ENCODE measurements at regions not wholly inside any gene's neighbourhood (a gene's known extent, or its start where the extent isn't known, plus 50 kb on each side); places are given as distances from the start of the nearest gene placed in this dataset.
A peak's percentile ranks its signal among the peaks of the same experiment; 100 is the strongest.

GRCh38 chr13:68174893-68175292 lies 944.8 kb upstream of the PCDH9 start:
- H3K4me3 ChIP-seq (ENCODE audit: low read length): no peak overlapping the region
- no peaks in the 10 kb centered on the region for H3K79me2 ChIP-seq (ENCODE audit: low read length)
- H2AFZ ChIP-seq (ENCODE audit: low read depth, low read length): no peak overlapping the region
- no peak overlapping the region for H3K27ac ChIP-seq (ENCODE audit: low read length)
- H3K9ac ChIP-seq (ENCODE audit: low read length): no peak overlapping the region
- H3K4me1 ChIP-seq (ENCODE audit: low read length): peaks cover 13% of the 10 kb centered on the region
- H3K27me3 ChIP-seq (ENCODE audit: low read depth, low read length): no peaks in the 10 kb centered on the region
- H3K4me2 ChIP-seq (ENCODE audit: low read length): no peak overlapping the region
- no peak for TF ChIP-seq CTCF (IDR thresholded peaks at IDR 0.05; ENCODE audit: low read depth, low read length)
- no peak for TF ChIP-seq EZH2phosphoT487 (IDR thresholded peaks at IDR 0.05; ENCODE audit: low read depth)
- H4K20me1 ChIP-seq (ENCODE audit: insufficient read depth, low read length): no peaks in the 10 kb centered on the region
- H3K9me3 ChIP-seq (ENCODE audit: insufficient read depth, low read length): no peaks in the 10 kb centered on the region
- no peaks in the 10 kb centered on the region for H3K36me3 ChIP-seq (replicated peaks; ENCODE audit: low read depth, low read length)

- H3K4me3 ChIP-seq (ENCODE audit: low read length): no peak overlapping the region
- no peaks in the 10 kb centered on the region for H3K36me3 ChIP-seq (replicated peaks; ENCODE audit: low read depth, low read length)
- no peak overlapping the region for H3K9ac ChIP-seq (ENCODE audit: low read length)
- no peak for TF ChIP-seq CTCF (IDR thresholded peaks at IDR 0.05; ENCODE audit: low read depth, low read length)
- TF ChIP-seq EZH2phosphoT487 (IDR thresholded peaks at IDR 0.05; ENCODE audit: low read depth): no peak
- H3K4me2 ChIP-seq (ENCODE audit: low read length): peak overlapping the region; percentile 20; the same call in 1 of the 2 replicates
- peaks cover 13% of the 10 kb centered on the region for H3K4me1 ChIP-seq (ENCODE audit: low read length)
- H3K27me3 ChIP-seq (ENCODE audit: low read depth, low read length): no peaks in the 10 kb centered on the region
- no peaks in the 10 kb centered on the region for H3K9me3 ChIP-seq (ENCODE audit: insufficient read depth, low read length)
- no peaks in the 10 kb centered on the region for H4K20me1 ChIP-seq (ENCODE audit: insufficient read depth, low read length)
- no peak overlapping the region for H2AFZ ChIP-seq (ENCODE audit: low read depth, low read length)
- no peak overlapping the region for H3K27ac ChIP-seq (ENCODE audit: low read length)
- no peaks in the 10 kb centered on the region for H3K79me2 ChIP-seq (ENCODE audit: low read length)
These were observed 943.0 kb upstream of the PCDH9 start for GRCh38 chr13:68173111-68173510.

- H3K36me3 ChIP-seq (replicated peaks; ENCODE audit: low read depth, low read length): no peaks in the 10 kb centered on the region
These were observed 940.8 kb upstream of the PCDH9 start for GRCh38 chr13:68170961-68171360.

GRCh38 chr13:68168448-68168847 lies 938.3 kb upstream of the PCDH9 start:
- no peak overlapping the region for H3K4me3 ChIP-seq (ENCODE audit: low read length)
- no peak overlapping the region for H3K4me2 ChIP-seq (ENCODE audit: low read length)
- no peak overlapping the region for H3K9ac ChIP-seq (ENCODE audit: low read length)
- H3K79me2 ChIP-seq (ENCODE audit: low read length): no peaks in the 10 kb centered on the region
- no peaks in the 10 kb centered on the region for H3K36me3 ChIP-seq (replicated peaks; ENCODE audit: low read depth, low read length)
- H3K9me3 ChIP-seq (ENCODE audit: insufficient read depth, low read length): no peaks in the 10 kb centered on the region
- TF ChIP-seq CTCF (IDR thresholded peaks at IDR 0.05; ENCODE audit: low read depth, low read length): no peak
- no peak for TF ChIP-seq EZH2phosphoT487 (IDR thresholded peaks at IDR 0.05; ENCODE audit: low read depth)
- H3K4me1 ChIP-seq (ENCODE audit: low read length): peaks cover 9% of the 10 kb centered on the region
- H3K27ac ChIP-seq (ENCODE audit: low read length): no peak overlapping the region
- no peaks in the 10 kb centered on the region for H4K20me1 ChIP-seq (ENCODE audit: insufficient read depth, low read length)
- no peaks in the 10 kb centered on the region for H3K27me3 ChIP-seq (ENCODE audit: low read depth, low read length)
- no peak overlapping the region for H2AFZ ChIP-seq (ENCODE audit: low read depth, low read length)

More at GRCh38 chr13:68170961-68171360, 940.8 kb upstream of the PCDH9 start:
- Histone ChIP-seq H3K27ac (ENCODE audit: low read length) (no peak overlapping the region), H2AFZ (ENCODE audit: low read depth, low read length) (no peak overlapping the region), H3K79me2 (ENCODE audit: low read length) (no peaks in the 10 kb centered on the region), H3K27me3 (ENCODE audit: low read depth, low read length) (no peaks in the 10 kb centered on the region), H3K4me1 (ENCODE audit: low read length) (peaks cover 13% of the 10 kb centered on the region), H3K9me3 (ENCODE audit: insufficient read depth, low read length) (no peaks in the 10 kb centered on the region), H3K9ac (ENCODE audit: low read length) (no peak overlapping the region), H3K4me3 (ENCODE audit: low read length) (no peak overlapping the region), H3K4me2 (ENCODE audit: low read length) (no peak overlapping the region), H4K20me1 (ENCODE audit: insufficient read depth, low read length) (no peaks in the 10 kb centered on the region)
- no peak for TF ChIP-seq CTCF (IDR thresholded peaks at IDR 0.05; ENCODE audit: low read depth, low read length)
- TF ChIP-seq EZH2phosphoT487 (IDR thresholded peaks at IDR 0.05; ENCODE audit: low read depth): no peak
